ENCODE measurements at regions not wholly inside any gene's neighbourhood (a gene's known extent, or its start where the extent isn't known, plus 50 kb on each side); places are given as distances from the start of the nearest gene placed in this dataset.

DNA sequence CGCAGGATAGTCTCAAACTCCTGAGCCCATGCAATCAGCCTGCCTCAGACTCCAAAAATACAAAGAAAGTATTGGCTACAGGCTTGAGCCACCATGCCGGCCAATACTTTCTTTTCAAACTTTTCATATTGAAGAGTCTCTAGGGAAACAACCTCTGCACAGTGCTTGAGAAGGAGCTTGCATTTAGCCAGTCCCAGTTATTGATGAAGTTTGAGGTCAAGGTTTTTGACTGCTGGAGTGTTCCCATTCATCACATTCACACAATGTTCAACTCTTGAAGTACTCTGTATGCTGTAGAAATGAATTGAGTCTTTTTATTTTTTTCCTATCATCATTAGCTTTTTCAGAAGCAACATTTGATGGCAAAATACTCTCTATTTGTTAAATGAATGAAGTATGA is 355.8 kb upstream of the E2F7 start:
- DNase-seq (ENCODE audit: low read depth in 2 of 3, low spot score in 1 of 3): no peak

DNA sequence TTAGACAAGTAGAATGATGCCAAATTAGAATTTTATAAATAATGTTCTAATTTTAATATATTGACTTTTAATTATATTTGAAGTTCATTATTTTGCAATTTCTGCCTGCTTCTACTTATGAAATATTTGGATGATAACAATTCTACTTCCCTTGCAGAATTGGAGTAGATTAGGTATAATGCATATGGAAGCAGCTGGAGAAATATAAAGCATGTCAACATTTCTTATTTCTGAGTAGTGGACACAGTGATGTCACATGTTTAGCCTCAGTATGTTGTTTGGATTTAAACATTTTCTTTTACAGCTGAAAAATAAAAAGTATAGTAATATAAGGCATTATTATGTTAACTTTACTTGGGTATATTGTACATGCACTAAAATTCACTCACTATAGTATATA is 344.2 kb upstream of the E2F7 start:
- no peak for DNase-seq (ENCODE audit: low read depth in 2 of 3, low spot score in 1 of 3)

DNA sequence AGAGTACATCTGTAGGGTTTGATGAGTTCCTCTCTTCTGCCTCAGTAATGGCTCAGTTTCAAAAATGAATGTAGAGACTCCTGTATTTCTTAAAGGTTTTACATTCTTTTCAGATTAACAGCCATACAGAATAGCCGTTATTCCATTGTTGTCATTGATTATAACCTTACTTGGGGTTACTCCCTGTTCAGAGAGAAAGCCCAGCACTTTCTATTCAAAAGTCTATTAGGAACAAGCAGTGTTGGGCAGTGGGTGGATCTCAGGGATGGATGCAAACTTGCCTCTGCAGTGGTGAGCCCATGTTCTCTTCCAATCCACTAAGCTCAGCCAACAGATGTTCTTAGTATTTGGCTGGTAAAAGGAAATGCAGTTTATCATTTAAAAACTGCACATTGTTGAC is 342.6 kb upstream of the E2F7 start:
- no peak for DNase-seq (ENCODE audit: low read depth in 2 of 3, low spot score in 1 of 3)

DNA sequence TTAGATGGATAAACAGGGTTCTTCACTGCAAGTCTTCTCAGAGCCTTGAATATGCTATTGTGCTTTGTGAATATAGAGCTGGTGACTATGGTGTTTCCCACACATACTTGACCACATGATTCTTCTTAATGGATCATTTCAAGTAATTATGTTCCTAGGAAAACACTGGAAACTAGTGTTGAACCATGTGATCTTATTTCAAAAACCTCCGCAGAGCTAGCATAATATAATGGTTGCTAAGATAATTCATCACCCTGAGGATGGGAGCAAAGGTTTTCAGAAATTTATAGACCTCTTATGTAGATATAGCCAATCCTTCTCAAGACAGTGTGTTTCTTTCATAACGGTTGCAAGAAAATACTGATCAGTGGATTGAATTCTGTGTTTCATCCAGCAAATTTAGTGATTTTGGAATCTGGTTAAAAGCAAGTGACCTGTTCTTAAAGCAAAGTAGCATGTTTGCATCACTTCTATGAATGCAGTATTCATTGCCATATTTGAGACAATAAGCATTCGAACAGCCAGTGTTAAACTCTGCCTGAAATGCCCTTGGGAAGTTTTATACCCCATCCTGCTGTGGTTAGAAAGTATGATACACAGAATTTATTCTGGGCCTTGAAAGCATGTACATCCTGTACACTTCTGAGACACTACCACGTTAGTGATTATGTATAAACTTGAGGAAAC is 341.0 kb upstream of the E2F7 start:
- no peak for DNase-seq (ENCODE audit: low read depth in 2 of 3, low spot score in 1 of 3)

DNA sequence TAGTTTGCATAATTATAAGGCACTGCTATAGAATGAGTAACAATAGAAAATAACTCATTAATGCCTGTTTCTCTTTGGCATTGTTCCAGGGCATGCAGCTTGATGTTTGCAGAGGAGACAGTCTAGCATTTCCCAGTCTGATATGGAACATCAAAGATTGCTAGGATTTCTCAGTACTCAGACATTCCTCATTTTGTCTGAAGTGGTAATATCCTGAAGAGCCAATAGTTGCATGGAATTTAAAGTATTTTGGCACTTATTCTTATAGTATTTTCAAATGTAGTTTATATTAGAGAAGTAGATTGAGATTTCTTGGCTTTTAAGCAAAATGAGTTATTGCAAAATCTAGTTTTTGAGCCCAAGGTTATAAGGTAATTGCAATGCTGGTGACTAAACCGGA is 337.3 kb upstream of the E2F7 start:
- DNase-seq (ENCODE audit: low read depth in 2 of 3, low spot score in 1 of 3): no peak

DNA sequence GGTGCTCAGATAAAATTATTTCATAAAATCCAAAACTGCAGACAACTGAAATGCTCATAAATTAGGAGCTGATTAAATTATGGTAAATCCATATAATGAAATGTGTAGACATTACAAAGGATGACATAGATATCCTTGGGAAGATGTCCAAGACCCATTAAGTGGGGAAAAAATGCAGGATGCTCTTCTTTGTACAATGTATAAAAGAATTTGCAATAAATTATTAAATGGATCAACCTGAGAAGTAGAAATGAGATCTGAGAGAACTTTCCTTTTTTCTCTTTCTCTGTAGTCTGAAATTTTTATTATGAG is 336.4 kb upstream of the E2F7 start:
- no peak for DNase-seq (ENCODE audit: low read depth in 2 of 3, low spot score in 1 of 3)

DNA sequence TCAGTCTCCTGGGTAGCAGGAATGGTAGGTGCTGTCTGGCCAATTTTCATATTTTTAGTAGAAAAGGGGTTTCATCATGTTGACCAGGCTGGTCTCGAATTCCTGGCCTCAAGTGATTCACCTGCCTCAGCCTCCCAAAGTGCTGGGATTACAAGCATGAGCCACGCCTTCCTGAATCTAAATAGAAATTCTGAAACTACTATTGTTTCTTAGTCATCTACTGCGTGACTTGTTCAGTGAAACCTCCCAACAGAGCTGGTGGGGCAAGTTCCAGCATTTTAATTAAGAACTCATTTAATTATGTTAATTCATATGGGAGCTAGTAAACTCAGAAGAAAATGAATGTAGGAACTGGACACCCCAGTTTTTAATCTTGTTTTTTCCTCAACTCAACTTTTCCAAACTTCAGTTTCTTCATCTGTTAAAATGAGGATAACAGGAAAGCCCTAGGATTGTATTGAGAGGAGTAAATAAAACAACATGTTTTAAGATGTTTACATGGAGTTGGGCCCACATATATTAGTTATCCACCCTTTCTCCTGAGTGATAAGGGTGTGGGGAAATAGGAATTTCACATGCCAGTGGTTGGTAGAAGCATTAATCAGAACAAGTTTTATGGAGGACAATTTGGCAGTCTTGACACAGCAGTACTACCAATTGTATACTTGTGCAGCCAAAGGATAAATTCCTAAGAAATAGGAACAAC is 335.8 kb upstream of the E2F7 start:
- no peak for DNase-seq (ENCODE audit: low read depth in 2 of 3, low spot score in 1 of 3)

DNA sequence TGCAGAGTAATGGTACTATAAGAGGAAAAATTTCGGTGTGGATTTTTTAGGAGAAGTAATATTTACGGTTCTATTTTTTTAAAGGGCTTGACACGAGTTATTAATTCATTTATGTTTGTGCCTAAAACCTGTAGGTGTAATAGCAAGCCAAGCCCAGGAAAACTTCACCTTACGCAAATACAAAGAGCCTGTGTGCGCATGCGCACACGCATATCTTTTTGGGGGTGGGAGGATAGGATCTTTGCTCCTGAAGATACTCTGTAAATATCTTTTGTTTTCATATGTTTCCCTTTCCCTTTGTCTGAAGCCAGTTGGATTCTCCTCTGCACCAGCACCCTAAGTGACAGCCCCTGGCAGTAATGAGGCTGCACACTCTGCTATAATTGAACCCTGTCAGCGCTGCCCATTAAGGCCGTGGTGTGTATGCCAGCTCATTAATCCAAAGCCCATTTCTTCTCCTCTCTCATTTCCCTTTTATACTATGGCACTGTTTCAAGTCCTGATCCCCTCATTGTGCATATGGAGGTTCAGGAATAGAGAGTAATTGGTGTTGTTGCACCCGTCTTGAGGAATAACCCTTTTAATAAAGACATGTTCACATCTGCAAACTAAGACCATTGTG is 327.2 kb upstream of the E2F7 start:
- no peak for DNase-seq (ENCODE audit: low read depth in 2 of 3, low spot score in 1 of 3)

DNA sequence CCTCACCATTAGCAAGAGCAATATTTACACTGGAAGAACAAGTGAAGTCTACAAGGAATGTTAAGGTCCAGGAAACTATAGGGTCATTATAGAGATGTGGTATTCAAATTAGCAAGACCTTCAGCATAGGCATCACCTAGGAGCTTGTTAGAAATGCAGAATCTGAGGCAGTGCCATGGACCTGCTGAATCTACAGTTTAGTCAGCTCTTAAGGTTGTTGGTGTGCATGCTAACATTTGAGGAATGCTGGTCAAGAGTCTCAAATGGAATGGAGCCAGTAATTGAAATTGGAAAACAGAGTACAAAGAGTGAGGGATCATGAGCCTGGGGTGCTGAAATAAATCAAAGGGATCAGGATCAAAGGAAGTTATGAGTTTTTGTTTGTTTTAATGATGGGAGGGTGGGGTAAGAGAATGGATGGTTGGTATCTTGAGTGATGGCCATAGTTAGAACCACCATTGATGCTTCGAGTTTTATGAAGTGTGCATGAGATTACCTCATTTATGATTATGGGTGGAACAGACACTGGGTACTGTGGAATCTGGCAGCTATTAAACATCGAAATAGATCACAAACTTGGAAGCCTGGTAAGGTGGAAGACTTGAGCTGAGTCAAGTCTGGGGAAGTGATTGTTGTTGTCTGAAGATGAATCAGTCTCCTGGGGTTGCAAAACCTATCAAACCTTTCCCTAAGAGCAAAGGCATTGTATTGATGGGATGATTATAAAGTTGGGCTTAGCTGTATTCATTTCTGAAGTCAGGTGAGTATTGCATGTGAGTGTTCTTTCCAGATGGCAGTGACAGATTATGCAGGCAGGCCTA is 323.3 kb upstream of the E2F7 start:
- no peak for DNase-seq (ENCODE audit: low read depth in 2 of 3, low spot score in 1 of 3)

DNA sequence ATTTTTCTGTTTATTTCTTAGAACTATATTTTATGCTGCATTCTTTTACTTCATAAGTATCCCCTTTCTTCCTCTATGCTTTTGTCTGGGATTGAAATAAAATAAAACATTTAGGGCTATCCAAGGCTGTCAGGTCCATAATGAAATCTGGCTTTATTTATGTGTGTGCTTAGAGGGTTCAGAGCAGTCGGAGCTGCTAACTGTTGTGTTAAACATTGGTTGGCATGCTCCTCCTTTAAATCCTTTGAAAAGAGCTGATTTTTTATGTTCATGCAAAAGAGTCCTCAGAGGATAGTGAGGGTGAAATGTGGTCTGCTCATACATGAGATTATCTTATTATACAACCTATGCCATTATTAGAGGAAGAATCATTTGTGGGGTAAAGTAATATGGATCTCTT is 322.3 kb upstream of the E2F7 start:
- no peak for DNase-seq (ENCODE audit: low read depth in 2 of 3, low spot score in 1 of 3)

DNA sequence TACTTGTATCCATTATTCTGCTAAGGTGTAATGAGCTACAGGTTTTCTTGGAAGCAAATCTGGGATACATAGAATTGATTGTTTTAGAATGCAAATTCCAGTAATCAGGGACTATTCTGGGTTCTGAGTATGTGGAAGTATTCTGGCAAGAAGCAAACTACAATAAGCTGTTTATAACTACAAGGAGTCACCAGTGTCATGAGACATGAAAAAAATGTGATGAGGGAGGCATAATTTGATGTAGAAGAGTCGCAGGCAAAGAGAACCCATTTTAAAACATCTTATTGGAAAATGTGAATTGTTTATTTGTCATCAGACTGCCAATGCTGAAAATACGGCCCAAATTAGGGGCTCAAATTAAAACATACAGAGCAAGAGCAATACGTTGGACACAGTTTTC is 321.8 kb upstream of the E2F7 start:
- DNase-seq (ENCODE audit: low read depth in 2 of 3, low spot score in 1 of 3): no peak

DNA sequence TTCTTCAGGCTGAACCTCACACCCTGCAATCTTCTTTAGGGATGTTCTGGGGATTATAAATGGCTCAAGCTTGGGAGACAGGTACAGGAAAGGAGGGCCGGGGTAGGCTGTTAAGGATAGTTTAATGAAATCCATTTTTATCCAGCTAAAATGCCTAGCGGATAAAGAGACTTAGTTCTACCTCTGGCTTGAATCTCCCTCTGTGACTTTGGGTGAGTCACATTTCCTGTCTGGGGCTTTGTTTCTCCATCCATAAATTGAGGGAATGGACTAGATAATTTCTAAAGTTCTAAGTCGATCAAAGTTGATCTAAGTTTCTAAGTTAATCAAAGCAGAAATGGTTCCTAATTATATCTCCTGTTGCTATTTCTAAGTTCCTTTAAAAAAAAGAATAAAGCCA is 319.6 kb upstream of the E2F7 start:
- no peak for DNase-seq (ENCODE audit: low read depth in 2 of 3, low spot score in 1 of 3)

DNA sequence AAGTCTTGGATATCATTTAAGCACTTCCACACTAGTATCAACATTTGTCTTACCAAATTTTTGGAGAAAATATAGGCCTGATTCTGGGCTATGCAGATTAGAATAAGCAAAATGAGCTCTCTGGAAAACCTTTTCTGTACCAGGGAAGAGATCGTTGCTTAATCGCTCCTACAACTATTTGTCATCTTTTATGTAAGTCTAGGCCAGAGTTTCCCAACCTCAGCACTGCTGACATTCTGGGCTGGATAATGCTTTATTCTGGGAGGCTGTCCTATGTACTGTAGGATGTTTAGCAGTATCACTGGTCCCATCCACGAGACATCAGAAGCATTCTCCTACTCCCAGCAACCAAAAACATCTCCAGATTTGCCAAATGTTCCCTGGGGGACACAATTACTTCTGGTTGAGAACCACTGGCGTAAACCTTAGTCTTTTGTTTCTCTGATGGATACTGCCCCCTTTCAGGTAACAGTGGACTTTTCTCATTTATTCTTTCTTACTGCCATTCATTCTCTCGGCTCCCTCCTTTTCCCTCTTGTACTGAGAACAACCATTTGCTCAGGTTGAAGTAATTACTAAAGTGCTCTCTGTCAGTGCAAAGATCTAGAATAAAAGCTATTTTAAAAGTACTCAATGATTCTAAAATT is 316.9 kb upstream of the E2F7 start:
- no peak for DNase-seq (ENCODE audit: low read depth in 2 of 3, low spot score in 1 of 3)

DNA sequence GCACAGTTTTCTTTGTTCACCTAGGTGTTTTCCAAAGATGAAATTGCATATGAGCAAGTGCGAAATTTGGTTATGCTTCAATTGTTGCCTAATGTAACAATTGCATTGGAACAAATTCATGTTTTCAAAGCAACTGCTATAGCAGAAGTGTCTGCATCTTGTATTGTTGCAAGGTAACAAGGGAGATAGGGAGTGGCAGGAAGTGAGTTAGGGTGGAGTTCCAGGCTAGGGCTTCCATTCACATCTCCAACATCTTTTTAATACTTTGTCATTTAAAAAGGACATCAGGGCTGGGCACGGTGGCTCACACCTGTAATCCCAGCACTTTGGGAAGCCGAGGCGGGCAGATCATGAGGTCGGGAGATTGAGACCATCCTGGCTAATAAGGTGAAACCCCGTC is 312.3 kb upstream of the E2F7 start:
- DNase-seq (ENCODE audit: low read depth in 2 of 3, low spot score in 1 of 3): no peak

DNA sequence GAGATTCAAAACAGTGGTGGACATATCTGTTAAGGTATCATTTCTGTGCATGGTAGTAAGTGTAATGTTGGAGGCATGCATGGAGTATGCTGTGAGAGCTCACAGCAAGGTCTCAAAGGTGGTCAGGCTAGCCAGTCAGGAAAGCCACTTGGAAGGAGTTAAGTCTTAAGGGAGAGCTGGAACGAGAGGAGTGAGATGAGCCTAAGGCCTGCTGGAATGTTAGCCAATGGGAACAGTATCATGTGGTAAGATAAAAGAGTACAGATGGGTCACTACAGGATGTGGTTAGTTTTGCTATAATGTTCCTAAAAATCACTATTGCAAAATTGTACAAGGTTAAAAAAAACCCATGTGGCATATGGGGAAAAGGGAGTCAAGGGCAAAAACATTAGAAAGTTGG is 311.7 kb upstream of the E2F7 start:
- no peak for DNase-seq (ENCODE audit: low read depth in 2 of 3, low spot score in 1 of 3)

DNA sequence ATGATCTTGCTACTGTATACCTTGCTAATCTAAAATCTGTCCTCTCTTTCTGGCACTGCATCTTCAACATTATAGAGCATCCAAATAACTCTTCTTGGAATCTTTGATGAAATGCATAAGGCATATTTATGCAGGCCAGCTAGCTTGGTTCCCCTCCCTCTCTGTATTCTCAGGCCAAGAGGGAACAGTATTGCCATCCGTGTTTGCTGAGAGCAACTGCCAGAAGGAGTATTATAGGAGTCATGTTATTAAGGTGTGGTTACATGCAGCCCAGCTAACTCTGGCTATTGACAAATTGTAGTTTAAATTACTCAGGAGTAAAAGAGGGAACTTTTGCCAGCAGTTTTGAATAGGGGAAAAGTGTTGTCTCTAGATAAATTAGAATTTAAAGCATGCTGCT is 309.3 kb upstream of the E2F7 start:
- DNase-seq (ENCODE audit: low read depth in 2 of 3, low spot score in 1 of 3): no peak

DNA sequence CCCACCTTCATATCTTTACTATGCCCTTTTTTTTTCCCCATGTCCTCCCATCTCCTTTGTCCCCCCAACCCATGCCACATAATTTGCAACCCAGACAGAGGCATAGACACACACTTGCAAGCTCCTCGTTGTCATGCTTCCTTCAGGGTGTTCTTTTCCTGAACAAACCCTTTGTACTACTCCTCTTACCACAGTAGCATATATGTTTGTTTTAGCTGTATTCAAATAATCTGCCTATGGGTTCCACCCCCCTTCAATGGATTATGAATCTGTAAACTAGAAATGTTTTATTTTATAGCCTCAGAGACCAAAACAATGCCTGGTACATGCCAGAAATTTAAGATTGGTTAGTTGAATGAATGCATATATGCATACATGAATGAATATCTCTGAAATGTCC is 307.1 kb upstream of the E2F7 start:
- no peak for DNase-seq (ENCODE audit: low read depth in 2 of 3, low spot score in 1 of 3)

DNA sequence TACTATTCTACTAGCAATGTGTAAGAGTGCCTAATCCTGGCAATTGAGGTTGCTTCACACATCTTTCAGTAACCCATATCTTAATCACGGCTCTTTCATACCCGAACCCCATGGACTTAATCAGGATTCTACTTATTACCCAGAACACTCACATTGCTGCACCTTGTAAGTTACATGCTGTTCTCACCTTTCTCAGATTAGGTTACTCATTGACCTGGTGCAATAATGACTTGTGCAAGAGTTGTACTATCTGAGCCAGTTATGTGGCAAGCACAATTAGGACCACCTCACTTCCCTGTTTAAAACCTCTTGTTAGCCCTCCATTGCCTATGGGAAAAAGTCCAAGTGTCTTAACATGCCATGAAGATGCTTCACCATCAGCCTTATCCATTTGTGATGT is 306.7 kb upstream of the E2F7 start:
- no peak for DNase-seq (ENCODE audit: low read depth in 2 of 3, low spot score in 1 of 3)

DNA sequence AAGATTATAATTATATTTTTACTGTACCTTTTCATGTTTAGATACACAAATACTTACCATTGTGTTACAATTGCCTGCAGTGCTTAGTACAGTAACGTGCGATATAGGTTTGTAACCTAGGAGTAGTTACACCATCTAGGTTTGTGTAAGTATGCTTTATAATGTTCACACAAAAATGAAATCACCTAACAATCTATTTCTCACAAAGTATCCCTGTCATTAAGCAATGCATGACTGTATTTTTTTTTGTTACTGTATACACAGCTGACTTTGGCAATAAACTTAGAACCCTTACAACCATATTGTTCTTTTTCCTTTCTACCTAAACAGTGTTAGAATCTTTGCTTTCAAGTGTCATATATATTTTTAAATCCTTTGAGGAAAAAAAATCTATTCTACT is 303.0 kb upstream of the E2F7 start:
- DNase-seq (ENCODE audit: low read depth in 2 of 3, low spot score in 1 of 3): no peak

DNA sequence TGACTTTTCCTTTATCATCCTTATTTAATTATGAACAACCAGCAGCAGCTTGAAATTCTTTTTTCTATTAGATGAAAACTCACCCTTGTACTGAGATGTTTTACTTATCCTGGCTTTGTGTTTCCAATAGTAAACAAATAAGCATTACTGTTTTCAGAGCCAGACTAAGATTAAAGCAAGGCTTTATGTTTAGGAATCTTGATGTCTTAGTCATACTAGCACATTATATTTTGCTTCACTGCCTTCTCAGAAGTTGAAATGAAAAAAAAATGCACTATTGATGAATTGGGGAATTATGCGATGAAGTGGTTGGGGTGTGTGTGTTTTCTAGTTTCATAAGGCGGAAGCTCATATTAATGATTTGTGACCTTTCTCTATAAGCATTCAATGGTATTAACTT is 301.2 kb upstream of the E2F7 start:
- no peak for DNase-seq (ENCODE audit: low read depth in 2 of 3, low spot score in 1 of 3)

DNA sequence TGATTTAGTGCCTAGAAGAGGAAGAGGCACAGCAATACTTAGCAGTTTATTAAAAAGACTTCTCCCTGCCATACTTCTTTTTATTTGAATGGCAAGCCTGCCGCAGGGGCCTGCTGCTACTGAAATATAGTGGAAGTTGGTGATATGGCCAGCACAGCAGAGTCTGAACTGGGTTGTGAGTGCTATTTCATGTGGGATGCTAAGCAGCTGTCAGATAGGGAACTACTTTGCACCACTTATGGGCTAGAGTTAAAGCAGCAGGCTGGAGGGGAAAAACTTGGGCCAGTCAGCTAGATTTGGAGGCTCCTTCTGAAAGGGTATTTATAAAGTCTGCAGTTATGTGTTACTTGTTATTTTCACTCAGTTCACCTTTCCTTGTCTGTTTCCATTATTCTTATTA is 299.0 kb upstream of the E2F7 start:
- no peak for DNase-seq (ENCODE audit: low read depth in 2 of 3, low spot score in 1 of 3)

Data from stimulated activated CD4-positive, alpha-beta T cell treated with anti-CD3 and anti-CD28 coated beads, Interleukin-12 subunit alpha, Interleukin-12 subunit beta, amount 100 ng/mL, for 48 hours (primary cell).